ENCODE measurements at regions not wholly inside any gene's neighbourhood (a gene's known extent, or its start where the extent isn't known, plus 50 kb on each side); places are given as distances from the start of the nearest gene placed in this dataset.
A peak's percentile ranks its signal among the peaks of the same experiment; 100 is the strongest.

DNA sequence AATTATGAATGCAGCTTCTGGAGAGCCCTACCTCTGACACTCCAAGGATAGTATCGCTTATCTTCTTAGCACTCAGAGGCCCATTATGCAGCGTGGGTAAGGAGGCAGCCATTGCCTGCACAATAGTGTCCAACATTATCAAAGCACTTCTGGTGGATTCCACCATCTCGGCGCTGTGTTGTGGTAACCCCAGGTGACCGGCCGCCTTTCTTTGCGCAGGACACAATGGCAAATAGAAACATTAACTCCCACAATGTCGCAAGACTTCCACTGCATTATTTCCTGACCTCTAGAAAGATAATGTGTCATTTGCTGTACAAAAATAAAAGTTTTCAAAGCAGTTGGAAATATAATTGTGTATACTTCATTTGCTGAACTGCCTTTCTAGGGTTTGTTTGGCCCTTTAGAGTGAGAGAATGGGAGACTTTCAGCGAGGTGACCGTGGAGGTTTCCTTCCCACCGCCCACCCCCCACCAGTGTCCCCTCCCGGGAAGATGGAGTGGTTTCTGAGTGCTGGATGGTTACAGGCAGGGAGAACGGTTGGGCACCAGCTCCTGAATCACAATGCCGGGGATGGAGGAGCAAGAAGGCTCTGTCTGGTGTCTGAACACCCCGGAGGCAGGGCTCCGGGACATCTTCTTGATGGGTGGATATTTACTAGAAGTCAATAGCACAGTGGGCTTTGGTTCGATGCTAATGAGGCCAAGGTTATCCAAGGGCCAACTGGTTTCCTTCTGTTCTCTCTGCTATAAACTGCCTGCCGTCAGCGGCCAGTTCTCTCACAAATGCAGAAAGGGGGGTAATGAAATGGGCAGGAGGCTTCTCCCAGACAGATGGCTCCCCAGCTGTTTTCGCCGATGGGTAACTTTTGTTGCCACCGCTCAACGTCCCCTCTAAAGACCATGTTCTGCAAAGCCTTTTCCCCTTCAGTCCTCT lies 215.4 kb upstream of the PROX1 start:
- no peak overlapping the region for H3K4me3 ChIP-seq
- H3K4me1 ChIP-seq (ENCODE audit: low read depth) = no peaks in the 10 kb centered on the region
- intact Hi-C loops (cut with DNase I, micrococcal nuclease) = no loop called here
- no peak for ATAC-seq
- H3K9me3 ChIP-seq = no peaks in the 10 kb centered on the region
- no peaks in the 10 kb centered on the region for H3K36me3 ChIP-seq (ENCODE audit: low read depth)
- DNase-seq = no peak
- TF ChIP-seq, protein P1, sequence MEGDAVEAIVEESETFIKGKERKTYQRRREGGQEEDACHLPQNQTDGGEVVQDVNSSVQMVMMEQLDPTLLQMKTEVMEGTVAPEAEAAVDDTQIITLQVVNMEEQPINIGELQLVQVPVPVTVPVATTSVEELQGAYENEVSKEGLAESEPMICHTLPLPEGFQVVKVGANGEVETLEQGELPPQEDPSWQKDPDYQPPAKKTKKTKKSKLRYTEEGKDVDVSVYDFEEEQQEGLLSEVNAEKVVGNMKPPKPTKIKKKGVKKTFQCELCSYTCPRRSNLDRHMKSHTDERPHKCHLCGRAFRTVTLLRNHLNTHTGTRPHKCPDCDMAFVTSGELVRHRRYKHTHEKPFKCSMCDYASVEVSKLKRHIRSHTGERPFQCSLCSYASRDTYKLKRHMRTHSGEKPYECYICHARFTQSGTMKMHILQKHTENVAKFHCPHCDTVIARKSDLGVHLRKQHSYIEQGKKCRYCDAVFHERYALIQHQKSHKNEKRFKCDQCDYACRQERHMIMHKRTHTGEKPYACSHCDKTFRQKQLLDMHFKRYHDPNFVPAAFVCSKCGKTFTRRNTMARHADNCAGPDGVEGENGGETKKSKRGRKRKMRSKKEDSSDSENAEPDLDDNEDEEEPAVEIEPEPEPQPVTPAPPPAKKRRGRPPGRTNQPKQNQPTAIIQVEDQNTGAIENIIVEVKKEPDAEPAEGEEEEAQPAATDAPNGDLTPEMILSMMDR (IDR thresholded peaks at IDR 0.05) = no peak

- intact Hi-C loops (cut with DNase I, micrococcal nuclease) = no loop called here
- Histone ChIP-seq H3K36me3 (ENCODE audit: low read depth) (no peaks in the 10 kb centered on the region), H3K4me3 (no peak overlapping the region), H3K9me3 (no peaks in the 10 kb centered on the region), H3K4me1 (ENCODE audit: low read depth) (no peaks in the 10 kb centered on the region)
- TF ChIP-seq, protein P1 (IDR thresholded peaks at IDR 0.05) = no peak
- ATAC-seq (no peak), DNase-seq (no peak)
These were observed 213.8 kb upstream of the PROX1 start for GRCh38 chr1:213773975-213774374.

DNA sequence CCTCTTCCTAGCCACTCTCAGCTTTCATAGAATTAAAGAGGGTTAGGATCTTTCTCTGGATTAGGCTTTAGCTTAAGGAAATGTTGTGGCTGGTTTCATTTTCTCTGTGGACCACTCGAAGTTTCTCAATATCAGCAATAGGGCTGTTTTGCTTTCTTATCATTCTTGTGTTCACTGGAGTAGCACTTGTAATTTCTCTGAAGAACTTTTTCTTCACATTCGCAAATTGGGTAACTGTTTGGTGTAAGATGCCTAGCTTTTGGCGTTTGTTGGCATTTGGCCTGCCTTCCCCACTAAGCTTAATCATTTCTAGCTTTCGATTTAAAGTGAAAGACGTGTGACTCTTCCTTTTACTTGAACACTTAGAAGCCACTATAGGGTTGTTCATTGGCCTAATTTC lies 210.8 kb upstream of the PROX1 start:
- Histone ChIP-seq H3K4me3 (no peak overlapping the region), H3K36me3 (ENCODE audit: low read depth) (no peaks in the 10 kb centered on the region), H3K9me3 (no peaks in the 10 kb centered on the region), H3K4me1 (ENCODE audit: low read depth) (no peaks in the 10 kb centered on the region)
- intact Hi-C loops (cut with DNase I, micrococcal nuclease) = no loop called here
- DNase-seq = no peak
- no peak for ATAC-seq
- TF ChIP-seq, protein P1 (IDR thresholded peaks at IDR 0.05) = no peak

- intact Hi-C loops (cut with DNase I, micrococcal nuclease) = no loop called here
- Histone ChIP-seq H3K4me3 (no peak overlapping the region), H3K9me3 (no peaks in the 10 kb centered on the region), H3K4me1 (ENCODE audit: low read depth) (no peaks in the 10 kb centered on the region), H3K36me3 (ENCODE audit: low read depth) (no peaks in the 10 kb centered on the region)
- ATAC-seq (peak; percentile 98), DNase-seq (peak in 1 of 3 donors; percentile 14)
- TF ChIP-seq, protein P1 (IDR thresholded peaks at IDR 0.05) = no peak
These were observed 208.5 kb upstream of the PROX1 start for GRCh38 chr1:213779228-213779627.

- Histone ChIP-seq H3K4me1 (ENCODE audit: low read depth) (no peaks in the 10 kb centered on the region), H3K4me3 (no peak overlapping the region), H3K9me3 (no peaks in the 10 kb centered on the region), H3K36me3 (ENCODE audit: low read depth) (no peaks in the 10 kb centered on the region)
- DNase-seq (no peak), ATAC-seq (no peak)
- intact Hi-C loops (cut with DNase I, micrococcal nuclease) = no loop called here
- TF ChIP-seq, protein P1 (IDR thresholded peaks at IDR 0.05) = no peak
These were observed 204.7 kb upstream of the PROX1 start for GRCh38 chr1:213782941-213783672.

Data from mucosa of descending colon (tissue), 3 donors.